Neural cell (in vitro differentiated cells): ENCODE measurements at regions not wholly inside any gene's neighbourhood (a gene's known extent, or its start where the extent isn't known, plus 50 kb on each side); places are given as distances from the start of the nearest gene placed in this dataset.

Experiments used
- CTCF ChIP-seq: fragments of 450-650 bp; IDR thresholded peaks from 2 replicates; pipeline ENCODE4 v1.5.1; 2014; ENCODE audit warnings: antibody characterized with exemption, mild to moderate bottlenecking, moderate library complexity; ENCODE audit not compliant: poor library complexity, severe bottlenecking
- EP300 ChIP-seq: fragments of 450-650 bp; conservative IDR thresholded peaks from 2 replicates; pipeline ENCODE4 v1.6.1; 2014; ENCODE audit warnings: antibody characterized with exemption, mild to moderate bottlenecking, moderate library complexity; ENCODE audit not compliant: poor library complexity, severe bottlenecking
- MXI1 ChIP-seq: fragments of 450-650 bp; conservative IDR thresholded peaks from 2 replicates; pipeline ENCODE4 v1.6.1; 2014; ENCODE audit warnings: antibody characterized with exemption, mild to moderate bottlenecking; ENCODE audit not compliant: poor library complexity, severe bottlenecking
- REST ChIP-seq: IDR thresholded peaks from 2 replicates; pipeline ENCODE4 v1.6.1; 2012; ENCODE audit warnings: borderline replicate concordance
- SMC3 ChIP-seq: fragments of 450-650 bp; conservative IDR thresholded peaks from 2 replicates; pipeline ENCODE4 v1.6.1; 2014; ENCODE audit warnings: antibody characterized with exemption, mild to moderate bottlenecking, moderate library complexity; ENCODE audit not compliant: poor library complexity
- TAF1 ChIP-seq: IDR thresholded peaks from 2 replicates; pipeline ENCODE4 v1.6.1; 2012; ENCODE audit warnings: low read depth

GRCh38 chr21:35488946-35489345, 439.8 kb upstream of the RUNX1 start:
- TF ChIP-seq CTCF = no peak
- TF ChIP-seq EP300 = no peak
- TF ChIP-seq MXI1 = no peak
- no peak for TF ChIP-seq REST
- TF ChIP-seq SMC3 = no peak
- no peak for TF ChIP-seq TAF1
